ENCODE measurements at regions not wholly inside any gene's neighbourhood (a gene's known extent, or its start where the extent isn't known, plus 50 kb on each side); places are given as distances from the start of the nearest gene placed in this dataset.

- no peak for DNase-seq (ENCODE audit: low read depth, low spot score)
- in situ Hi-C loops (cut with HindIII; ENCODE audit: low sequenced_read_pairs): no loop called here
These were observed 91.9 kb upstream of the COG2 start for GRCh38 chr1:230550428-230550827.

GRCh38 chr1:230549625-230550024 is 92.7 kb upstream of the COG2 start:
- in situ Hi-C loops (cut with HindIII; ENCODE audit: low sequenced_read_pairs): no loop called here
- no peak overlapping the region for H3K4me3 ChIP-seq (ENCODE audit: low read depth, low read length)
- TF ChIP-seq, protein P1, sequence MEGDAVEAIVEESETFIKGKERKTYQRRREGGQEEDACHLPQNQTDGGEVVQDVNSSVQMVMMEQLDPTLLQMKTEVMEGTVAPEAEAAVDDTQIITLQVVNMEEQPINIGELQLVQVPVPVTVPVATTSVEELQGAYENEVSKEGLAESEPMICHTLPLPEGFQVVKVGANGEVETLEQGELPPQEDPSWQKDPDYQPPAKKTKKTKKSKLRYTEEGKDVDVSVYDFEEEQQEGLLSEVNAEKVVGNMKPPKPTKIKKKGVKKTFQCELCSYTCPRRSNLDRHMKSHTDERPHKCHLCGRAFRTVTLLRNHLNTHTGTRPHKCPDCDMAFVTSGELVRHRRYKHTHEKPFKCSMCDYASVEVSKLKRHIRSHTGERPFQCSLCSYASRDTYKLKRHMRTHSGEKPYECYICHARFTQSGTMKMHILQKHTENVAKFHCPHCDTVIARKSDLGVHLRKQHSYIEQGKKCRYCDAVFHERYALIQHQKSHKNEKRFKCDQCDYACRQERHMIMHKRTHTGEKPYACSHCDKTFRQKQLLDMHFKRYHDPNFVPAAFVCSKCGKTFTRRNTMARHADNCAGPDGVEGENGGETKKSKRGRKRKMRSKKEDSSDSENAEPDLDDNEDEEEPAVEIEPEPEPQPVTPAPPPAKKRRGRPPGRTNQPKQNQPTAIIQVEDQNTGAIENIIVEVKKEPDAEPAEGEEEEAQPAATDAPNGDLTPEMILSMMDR (IDR thresholded peaks at IDR 0.05; ENCODE audit: low read depth, low read length): no peak
- no peak for DNase-seq (ENCODE audit: low read depth, low spot score)

More at GRCh38 chr1:230550428-230550827, 91.9 kb upstream of the COG2 start:
- TF ChIP-seq, protein P1 (IDR thresholded peaks at IDR 0.05; ENCODE audit: low read depth, low read length): no peak
- no peak overlapping the region for H3K4me3 ChIP-seq (ENCODE audit: low read depth, low read length)

DNA sequence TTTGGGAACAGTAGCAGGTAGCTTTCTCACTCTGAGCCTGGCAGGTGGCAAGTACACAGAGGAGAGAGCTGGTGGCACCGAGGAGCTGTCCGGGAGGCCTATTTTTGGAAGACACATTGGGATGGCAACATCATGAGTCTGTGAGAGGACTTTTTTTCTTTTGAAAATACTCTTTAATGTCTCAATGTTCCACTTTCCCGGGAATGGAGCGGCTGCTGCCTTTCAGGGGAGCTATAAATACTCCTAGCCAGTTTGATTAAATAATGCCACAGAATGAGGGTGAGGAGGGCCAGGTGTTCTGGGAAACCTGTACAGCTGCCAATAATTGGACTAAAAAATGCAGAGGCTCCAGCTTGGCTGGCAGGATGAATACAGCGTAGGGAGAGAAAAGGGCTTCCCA is 93.3 kb upstream of the COG2 start:
- in situ Hi-C loops (cut with HindIII; ENCODE audit: low sequenced_read_pairs): no loop called here
- no peak for DNase-seq (ENCODE audit: low read depth, low spot score)
- no peak overlapping the region for H3K4me3 ChIP-seq (ENCODE audit: low read depth, low read length)
- TF ChIP-seq, protein P1 (IDR thresholded peaks at IDR 0.05; ENCODE audit: low read depth, low read length): no peak

GRCh38 chr1:230548357-230548756 is 93.9 kb upstream of the COG2 start:
- TF ChIP-seq, protein P1 (IDR thresholded peaks at IDR 0.05; ENCODE audit: low read depth, low read length): no peak
- DNase-seq (ENCODE audit: low read depth, low spot score): no peak
- in situ Hi-C loops (cut with HindIII; ENCODE audit: low sequenced_read_pairs): no loop called here
- H3K4me3 ChIP-seq (ENCODE audit: low read depth, low read length): no peak overlapping the region

DNA sequence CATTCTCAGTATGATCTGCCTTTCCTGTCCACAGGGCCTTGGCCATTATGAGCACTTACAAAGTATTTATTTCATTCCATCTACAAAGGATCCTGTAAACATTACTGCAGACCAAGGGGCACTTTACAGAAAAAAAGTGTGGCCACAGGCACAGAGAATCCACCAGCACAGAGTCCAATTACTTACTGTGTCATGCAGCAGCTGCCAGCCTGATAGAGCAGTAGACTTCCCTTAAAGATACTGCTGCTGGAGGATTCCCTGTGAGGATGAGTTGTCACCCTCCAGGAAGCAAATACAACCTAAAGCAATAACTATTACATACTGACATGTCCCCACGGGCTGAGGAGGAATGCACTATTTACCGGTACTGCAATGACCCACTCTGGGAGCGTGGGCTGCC is 97.1 kb upstream of the COG2 start:
- H3K4me3 ChIP-seq (ENCODE audit: low read depth, low read length): no peak overlapping the region
- TF ChIP-seq, protein P1 (IDR thresholded peaks at IDR 0.05; ENCODE audit: low read depth, low read length): no peak
- in situ Hi-C loops (cut with HindIII; ENCODE audit: low sequenced_read_pairs): no loop called here
- DNase-seq (ENCODE audit: low read depth, low spot score): no peak

DNA sequence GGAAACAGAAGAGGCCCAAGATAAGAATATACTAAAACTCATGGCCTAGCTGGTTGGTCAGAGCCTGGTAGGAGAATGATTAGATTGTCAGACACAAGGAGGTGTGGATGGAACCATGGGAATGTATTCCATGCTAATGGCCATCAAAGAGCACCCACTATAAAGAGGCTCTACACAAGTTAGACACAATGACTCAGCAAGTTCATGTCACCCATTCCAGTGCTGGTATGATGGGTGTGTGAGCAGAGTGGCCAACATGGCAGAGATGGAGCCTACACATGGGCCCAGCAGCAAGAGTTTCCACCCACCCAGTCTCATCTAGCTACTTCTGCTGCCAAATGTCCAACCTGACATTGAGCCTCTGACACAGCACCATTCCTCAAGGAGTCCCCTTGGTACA is 97.5 kb upstream of the COG2 start:
- TF ChIP-seq, protein P1 (IDR thresholded peaks at IDR 0.05; ENCODE audit: low read depth, low read length): no peak
- in situ Hi-C loops (cut with HindIII; ENCODE audit: low sequenced_read_pairs): no loop called here
- no peak for DNase-seq (ENCODE audit: low read depth, low spot score)

GRCh38 chr1:230543085-230543484 is 99.2 kb upstream of the COG2 start:
- H3K4me3 ChIP-seq (ENCODE audit: low read depth, low read length): no peak overlapping the region
- TF ChIP-seq, protein P1 (IDR thresholded peaks at IDR 0.05; ENCODE audit: low read depth, low read length): no peak
- in situ Hi-C loops (cut with HindIII; ENCODE audit: low sequenced_read_pairs): no loop called here
- no peak for DNase-seq (ENCODE audit: low read depth, low spot score)

More for the DNA sequence above, 97.5 kb upstream of the COG2 start:
- no peak overlapping the region for H3K4me3 ChIP-seq (ENCODE audit: low read depth, low read length)
